Activated naive CD4-positive, alpha-beta T cell treated with anti-CD3 and anti-CD28 coated beads for 36 hours (primary cell): ENCODE measurements at regions not wholly inside any gene's neighbourhood (a gene's known extent, or its start where the extent isn't known, plus 50 kb on each side); places are given as distances from the start of the nearest gene placed in this dataset.
"Not testable (repeated sequence)": the region's sequence is repeated elsewhere in the genome, so short reads cannot be mapped to it uniquely, and the experiment has no call there.

ENCODE experiments used
- CTCF ChIA-PET: fragments of 350-600 bp; sonication (Branson Sonifier 250); formaldehyde crosslinking; loops from one replicate; lab custom pipeline; 2021; ENCODE audit warnings: antibody characterized with exemption; lab: Charles Lee
- DNase-seq: peaks from one replicate; pipeline ENCODE4 v3.0.0-alpha.2; 2020
- H3K27ac Mint-ChIP-seq: one replicate; pipeline ENCODE4 v1.8.0; 2021; ENCODE audit warnings: mild to moderate bottlenecking, mixed read lengths
- H3K27me3 Mint-ChIP-seq: one replicate; pipeline ENCODE4 v1.8.0; 2021; ENCODE audit warnings: low read depth, mixed read lengths
- H3K36me3 Mint-ChIP-seq: one replicate; pipeline ENCODE4 v1.8.0; 2021; ENCODE audit warnings: low read depth, mixed read lengths
- H3K4me1 Mint-ChIP-seq: one replicate; pipeline ENCODE4 v1.8.0; 2021; ENCODE audit warnings: low read depth, mixed read lengths
- H3K4me3 Mint-ChIP-seq: one replicate; pipeline ENCODE4 v1.8.0; 2021; ENCODE audit warnings: mild to moderate bottlenecking, moderate library complexity, mixed read lengths
- H3K9me3 Mint-ChIP-seq: one replicate; pipeline ENCODE4 v1.8.0; 2021; ENCODE audit warnings: mixed read lengths
- intact Hi-C: fragments of 100-400 bp; cut with micrococcal nuclease; formaldehyde crosslinking; loops from one replicate; pipeline ENCODE4 v1.15.1; 2023

GRCh38 chr6:84569882-84570281 is 194.5 kb downstream of the TBX18 start:
- DNase-seq: no peak
- Mint-ChIP-seq H3K36me3 (no peaks in the 10 kb centered on the region), H3K9me3 (peaks cover 3% of the 10 kb centered on the region), H3K27me3 (no peaks in the 10 kb centered on the region), H3K4me3 (no peak overlapping the region), H3K27ac (no peak overlapping the region), H3K4me1 (no peaks in the 10 kb centered on the region)
- intact Hi-C loops: no loop called here
- CTCF ChIA-PET: no interaction called here

- H3K9me3 Mint-ChIP-seq: peaks cover 6% of the 10 kb centered on the region
- H3K27ac Mint-ChIP-seq: no peak overlapping the region
- H3K4me1 Mint-ChIP-seq: no peaks in the 10 kb centered on the region
- H3K4me3 Mint-ChIP-seq: no peak overlapping the region
- no peak for DNase-seq
- CTCF ChIA-PET: no interaction called here
- intact Hi-C loops: no loop called here
- no peaks in the 10 kb centered on the region for H3K27me3 Mint-ChIP-seq
- no peaks in the 10 kb centered on the region for H3K36me3 Mint-ChIP-seq
Observed at GRCh38 chr6:84568971-84569370, 195.4 kb downstream of the TBX18 start.

GRCh38 chr6:84565718-84566117 is 198.7 kb downstream of the TBX18 start:
- H3K36me3 Mint-ChIP-seq, H3K27ac Mint-ChIP-seq, H3K4me1 Mint-ChIP-seq, CTCF ChIA-PET, H3K4me3 Mint-ChIP-seq, H3K9me3 Mint-ChIP-seq, DNase-seq, H3K27me3 Mint-ChIP-seq, intact Hi-C loops: not testable (repeated sequence)

GRCh38 chr6:84560436-84561390 is 203.7 kb downstream of the TBX18 start:
- H3K4me1 Mint-ChIP-seq: no peaks in the 10 kb centered on the region
- CTCF ChIA-PET: interaction anchor here (0.6 kb wide), 1 partner anchor 591 kb away, joined by 5 read pairs; no protein-coding TSS in a partner anchor
- no peak overlapping the region for H3K27ac Mint-ChIP-seq
- no peak overlapping the region for H3K4me3 Mint-ChIP-seq
- H3K9me3 Mint-ChIP-seq: peaks cover 5% of the 10 kb centered on the region
- no peak for DNase-seq
- intact Hi-C loops: no loop called here
- H3K27me3 Mint-ChIP-seq: no peaks in the 10 kb centered on the region
- H3K36me3 Mint-ChIP-seq: no peaks in the 10 kb centered on the region

GRCh38 chr6:84556541-84557335 is 207.7 kb downstream of the TBX18 start:
- DNase-seq: no peak
- Mint-ChIP-seq H3K27ac (no peak overlapping the region), H3K4me3 (no peak overlapping the region), H3K36me3 (no peaks in the 10 kb centered on the region), H3K27me3 (no peaks in the 10 kb centered on the region), H3K9me3 (peaks cover 5% of the 10 kb centered on the region), H3K4me1 (no peaks in the 10 kb centered on the region)
- CTCF ChIA-PET: no interaction called here
- intact Hi-C loops: no loop called here

- H3K27ac Mint-ChIP-seq: no peak overlapping the region
- no peak overlapping the region for H3K4me3 Mint-ChIP-seq
- no peaks in the 10 kb centered on the region for H3K4me1 Mint-ChIP-seq
- intact Hi-C loops: no loop called here
- H3K9me3 Mint-ChIP-seq: peaks cover 5% of the 10 kb centered on the region
- CTCF ChIA-PET: no interaction called here
- DNase-seq: no peak
- H3K36me3 Mint-ChIP-seq: no peaks in the 10 kb centered on the region
- no peaks in the 10 kb centered on the region for H3K27me3 Mint-ChIP-seq
Observed at GRCh38 chr6:84554706-84555105, 209.7 kb downstream of the TBX18 start.

- H3K27ac Mint-ChIP-seq: no peak overlapping the region
- H3K4me1 Mint-ChIP-seq: no peaks in the 10 kb centered on the region
- intact Hi-C loops: no loop called here
- CTCF ChIA-PET: no interaction called here
- no peaks in the 10 kb centered on the region for H3K27me3 Mint-ChIP-seq
- H3K4me3 Mint-ChIP-seq: no peak overlapping the region
- H3K36me3 Mint-ChIP-seq: no peaks in the 10 kb centered on the region
- peaks cover 5% of the 10 kb centered on the region for H3K9me3 Mint-ChIP-seq
- DNase-seq: no peak
Observed at GRCh38 chr6:84554074-84554473, 210.3 kb downstream of the TBX18 start.

GRCh38 chr6:84553527-84553926 is 210.9 kb downstream of the TBX18 start:
- Mint-ChIP-seq H3K9me3 (peaks cover 3% of the 10 kb centered on the region), H3K36me3 (no peaks in the 10 kb centered on the region), H3K4me3 (no peak overlapping the region), H3K4me1 (no peaks in the 10 kb centered on the region), H3K27me3 (no peaks in the 10 kb centered on the region), H3K27ac (no peak overlapping the region)
- DNase-seq: no peak
- CTCF ChIA-PET: no interaction called here
- intact Hi-C loops: no loop called here

- intact Hi-C loops: no loop called here
- H3K4me3 Mint-ChIP-seq: no peak overlapping the region
- H3K27ac Mint-ChIP-seq: no peak overlapping the region
- CTCF ChIA-PET: no interaction called here
- no peaks in the 10 kb centered on the region for H3K27me3 Mint-ChIP-seq
- peaks cover 3% of the 10 kb centered on the region for H3K9me3 Mint-ChIP-seq
- H3K36me3 Mint-ChIP-seq: no peaks in the 10 kb centered on the region
- no peak for DNase-seq
- H3K4me1 Mint-ChIP-seq: no peaks in the 10 kb centered on the region
Observed at GRCh38 chr6:84551797-84552196, 212.6 kb downstream of the TBX18 start.

- H3K4me1 Mint-ChIP-seq: no peaks in the 10 kb centered on the region
- H3K36me3 Mint-ChIP-seq: no peaks in the 10 kb centered on the region
- H3K9me3 Mint-ChIP-seq: peaks cover 3% of the 10 kb centered on the region
- no peaks in the 10 kb centered on the region for H3K27me3 Mint-ChIP-seq
- CTCF ChIA-PET: no interaction called here
- H3K4me3 Mint-ChIP-seq: no peak overlapping the region
- intact Hi-C loops: no loop called here
- H3K27ac Mint-ChIP-seq: no peak overlapping the region
- DNase-seq: no peak
Observed at GRCh38 chr6:84549917-84550316, 214.5 kb downstream of the TBX18 start.

GRCh38 chr6:84547341-84547801 is 217.0 kb downstream of the TBX18 start:
- Mint-ChIP-seq H3K9me3 (no peaks in the 10 kb centered on the region), H3K27ac (no peak overlapping the region), H3K4me1 (no peaks in the 10 kb centered on the region), H3K36me3 (no peaks in the 10 kb centered on the region), H3K4me3 (no peak overlapping the region), H3K27me3 (no peaks in the 10 kb centered on the region)
- intact Hi-C loops: no loop called here
- DNase-seq: no peak
- CTCF ChIA-PET: no interaction called here

GRCh38 chr6:84546427-84546914 is 217.9 kb downstream of the TBX18 start:
- no peaks in the 10 kb centered on the region for H3K27me3 Mint-ChIP-seq
- CTCF ChIA-PET: no interaction called here
- no peak overlapping the region for H3K27ac Mint-ChIP-seq
- no peak overlapping the region for H3K4me3 Mint-ChIP-seq
- no peak for DNase-seq
- H3K4me1 Mint-ChIP-seq: no peaks in the 10 kb centered on the region
- intact Hi-C loops: no loop called here
- no peaks in the 10 kb centered on the region for H3K36me3 Mint-ChIP-seq
- peaks cover 1% of the 10 kb centered on the region for H3K9me3 Mint-ChIP-seq
